ENCODE measurements at regions not wholly inside any gene's neighbourhood (a gene's known extent, or its start where the extent isn't known, plus 50 kb on each side); places are given as distances from the start of the nearest gene placed in this dataset.

DNA sequence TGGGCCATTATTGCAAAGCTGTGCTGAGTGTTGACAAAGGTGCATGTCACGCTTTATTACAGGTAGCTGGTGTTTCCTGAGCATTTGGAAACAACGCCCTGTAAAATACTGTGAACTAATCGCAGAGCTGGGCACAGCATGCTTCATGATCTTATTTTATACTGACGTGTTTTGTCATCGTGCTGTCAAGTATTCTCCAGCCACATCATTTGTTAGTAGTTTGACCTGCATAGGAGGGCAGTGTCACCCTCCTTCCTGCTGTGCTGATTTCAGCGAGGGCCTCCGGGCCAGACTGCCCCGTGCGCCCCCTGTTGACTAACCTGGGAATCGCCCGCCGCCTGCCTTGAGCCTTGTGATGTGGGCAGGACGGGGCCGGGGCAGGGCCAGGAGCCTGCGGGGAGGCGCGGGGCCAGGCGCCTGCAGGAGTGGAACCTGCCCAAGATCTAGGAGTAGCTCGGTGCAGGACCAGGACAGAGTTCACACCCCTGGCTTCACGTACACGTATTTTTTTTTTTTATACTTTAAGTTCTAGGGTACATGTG, 820.7 kb downstream of the KCNJ18 start:
- DNase-seq (ENCODE audit: low spot score), result no peak

DNA sequence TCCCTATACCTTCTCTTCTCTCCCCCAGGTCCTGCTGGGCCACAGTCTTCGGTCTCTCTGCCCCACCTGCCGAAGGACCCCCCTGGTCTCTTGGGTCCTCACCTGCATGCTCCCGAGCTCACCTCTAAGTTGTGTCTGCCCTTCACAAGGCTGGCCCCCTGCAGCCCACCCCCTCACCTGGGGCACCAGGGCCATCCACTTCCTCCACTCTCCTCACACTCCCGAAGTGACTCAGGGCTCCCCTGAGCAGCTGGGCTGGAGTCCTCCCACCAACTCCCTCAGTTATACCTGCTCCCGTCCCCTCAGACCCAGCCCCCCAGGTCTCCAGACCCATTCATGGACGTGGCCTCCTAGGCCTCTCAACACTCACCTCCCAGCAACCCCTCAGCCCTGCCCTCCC, 822.0 kb downstream of the KCNJ18 start:
- DNase-seq (ENCODE audit: low spot score), result no peak
- TF ChIP-seq, protein P1, sequence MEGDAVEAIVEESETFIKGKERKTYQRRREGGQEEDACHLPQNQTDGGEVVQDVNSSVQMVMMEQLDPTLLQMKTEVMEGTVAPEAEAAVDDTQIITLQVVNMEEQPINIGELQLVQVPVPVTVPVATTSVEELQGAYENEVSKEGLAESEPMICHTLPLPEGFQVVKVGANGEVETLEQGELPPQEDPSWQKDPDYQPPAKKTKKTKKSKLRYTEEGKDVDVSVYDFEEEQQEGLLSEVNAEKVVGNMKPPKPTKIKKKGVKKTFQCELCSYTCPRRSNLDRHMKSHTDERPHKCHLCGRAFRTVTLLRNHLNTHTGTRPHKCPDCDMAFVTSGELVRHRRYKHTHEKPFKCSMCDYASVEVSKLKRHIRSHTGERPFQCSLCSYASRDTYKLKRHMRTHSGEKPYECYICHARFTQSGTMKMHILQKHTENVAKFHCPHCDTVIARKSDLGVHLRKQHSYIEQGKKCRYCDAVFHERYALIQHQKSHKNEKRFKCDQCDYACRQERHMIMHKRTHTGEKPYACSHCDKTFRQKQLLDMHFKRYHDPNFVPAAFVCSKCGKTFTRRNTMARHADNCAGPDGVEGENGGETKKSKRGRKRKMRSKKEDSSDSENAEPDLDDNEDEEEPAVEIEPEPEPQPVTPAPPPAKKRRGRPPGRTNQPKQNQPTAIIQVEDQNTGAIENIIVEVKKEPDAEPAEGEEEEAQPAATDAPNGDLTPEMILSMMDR (IDR thresholded peaks at IDR 0.05; ENCODE audit: borderline replicate concordance, control extremely low read depth, extremely low read depth, insufficient read depth, missing control alignments), result no peak
- in situ Hi-C loops (cut with MboI; ENCODE audit: low sequenced_read_pairs, unreplicated experiment), result no loop called here

More for the DNA sequence above, 820.7 kb downstream of the KCNJ18 start:
- TF ChIP-seq, protein P1 (IDR thresholded peaks at IDR 0.05; ENCODE audit: borderline replicate concordance, control extremely low read depth, extremely low read depth, insufficient read depth, missing control alignments), result no peak
- in situ Hi-C loops (cut with MboI; ENCODE audit: low sequenced_read_pairs, unreplicated experiment), result no loop called here

- DNase-seq (ENCODE audit: low spot score), result no peak
- TF ChIP-seq, protein P1 (IDR thresholded peaks at IDR 0.05; ENCODE audit: borderline replicate concordance, control extremely low read depth, extremely low read depth, insufficient read depth, missing control alignments), result no peak
- in situ Hi-C loops (cut with MboI; ENCODE audit: low sequenced_read_pairs, unreplicated experiment), result no loop called here
These were observed 822.5 kb downstream of the KCNJ18 start for GRCh38 chr17:22514767-22515320.

DNA sequence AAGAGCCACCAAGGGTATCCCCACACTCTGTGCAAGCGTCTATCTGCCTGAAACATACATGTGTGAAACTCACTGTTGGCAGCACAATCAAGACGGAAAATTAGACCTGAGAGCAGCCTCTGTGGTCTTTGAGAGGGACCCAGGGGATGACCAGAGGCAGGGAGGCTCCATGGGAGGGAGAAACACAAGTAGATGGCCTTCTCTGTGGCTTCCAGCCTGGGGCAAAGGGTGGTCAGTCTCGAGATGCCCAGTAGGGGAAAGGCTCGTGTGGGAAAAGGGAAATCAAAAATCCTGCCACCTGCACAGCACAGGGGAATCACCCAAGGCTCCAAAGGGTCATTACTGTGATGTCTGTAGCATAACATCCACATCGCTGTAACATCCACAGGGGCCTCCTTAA, 823.3 kb downstream of the KCNJ18 start:
- no peak for DNase-seq (ENCODE audit: low spot score)
- in situ Hi-C loops (cut with MboI; ENCODE audit: low sequenced_read_pairs, unreplicated experiment), result no loop called here
- TF ChIP-seq, protein P1 (IDR thresholded peaks at IDR 0.05; ENCODE audit: borderline replicate concordance, control extremely low read depth, extremely low read depth, insufficient read depth, missing control alignments), result no peak

- no peak for DNase-seq (ENCODE audit: low spot score)
- in situ Hi-C loops (cut with MboI; ENCODE audit: low sequenced_read_pairs, unreplicated experiment), result no loop called here
- TF ChIP-seq, protein P1 (IDR thresholded peaks at IDR 0.05; ENCODE audit: borderline replicate concordance, control extremely low read depth, extremely low read depth, insufficient read depth, missing control alignments), result no peak
These were observed 824.7 kb downstream of the KCNJ18 start for GRCh38 chr17:22516861-22517636.

DNA sequence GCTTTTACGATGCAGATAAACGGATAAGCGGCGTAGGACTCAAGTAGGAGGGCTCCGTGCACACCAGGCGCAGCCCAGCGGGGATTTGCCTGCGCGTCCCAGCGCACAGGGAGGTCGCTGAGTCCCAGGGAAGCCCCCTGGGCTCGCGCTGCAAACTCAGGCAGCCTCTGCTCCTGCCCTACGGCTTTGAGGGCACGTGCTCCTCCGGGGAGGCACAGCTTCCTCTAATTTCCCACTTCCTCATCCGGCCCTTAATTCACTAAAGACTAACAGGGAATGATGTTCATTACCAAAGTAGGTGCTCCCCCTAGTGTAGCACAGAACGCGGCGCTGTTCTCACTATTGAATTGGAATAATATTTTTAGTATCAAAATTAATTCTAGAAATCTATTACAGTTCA, 825.4 kb downstream of the KCNJ18 start:
- in situ Hi-C loops (cut with MboI; ENCODE audit: low sequenced_read_pairs, unreplicated experiment), result no loop called here
- TF ChIP-seq, protein P1 (IDR thresholded peaks at IDR 0.05; ENCODE audit: borderline replicate concordance, control extremely low read depth, extremely low read depth, insufficient read depth, missing control alignments), result no peak
- DNase-seq (ENCODE audit: low spot score), result no peak
